Fibroblast of skin of abdomen (primary cell): ENCODE measurements at regions not wholly inside any gene's neighbourhood (a gene's known extent, or its start where the extent isn't known, plus 50 kb on each side); places are given as distances from the start of the nearest gene placed in this dataset.
A peak's percentile ranks its signal among the peaks of the same experiment; 100 is the strongest.
"Not testable (repeated sequence)": the region's sequence is repeated elsewhere in the genome, so short reads cannot be mapped to it uniquely, and the experiment has no call there.

Experiments
- DNase-seq: peaks from one replicate; pipeline ENCODE4 v3.0.0-alpha.2; 2013

GRCh38 chr20:40894237-40894630 lies 134.4 kb upstream of the TOP1 start:
- no peak for DNase-seq

DNA sequence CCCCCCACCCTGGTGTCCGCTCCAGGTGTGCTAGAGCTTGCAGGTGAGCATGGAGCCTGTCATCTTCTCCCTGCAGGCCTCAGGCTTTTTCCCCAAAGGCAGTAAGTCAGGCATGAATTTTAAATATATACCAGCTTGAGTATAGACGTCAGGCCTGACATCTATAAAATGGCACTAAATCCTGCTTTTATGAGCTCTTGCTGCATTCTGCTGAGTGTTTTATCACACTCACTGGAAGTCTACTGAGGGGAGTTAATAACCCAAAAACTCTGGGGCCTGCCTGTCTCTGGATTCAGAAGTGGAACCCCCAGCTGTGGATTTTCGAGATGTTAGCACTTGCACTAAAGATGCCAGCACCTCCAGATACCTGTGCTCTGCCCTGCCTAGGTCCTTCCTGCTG lies 133.4 kb upstream of the TOP1 start:
- no peak for DNase-seq

DNA sequence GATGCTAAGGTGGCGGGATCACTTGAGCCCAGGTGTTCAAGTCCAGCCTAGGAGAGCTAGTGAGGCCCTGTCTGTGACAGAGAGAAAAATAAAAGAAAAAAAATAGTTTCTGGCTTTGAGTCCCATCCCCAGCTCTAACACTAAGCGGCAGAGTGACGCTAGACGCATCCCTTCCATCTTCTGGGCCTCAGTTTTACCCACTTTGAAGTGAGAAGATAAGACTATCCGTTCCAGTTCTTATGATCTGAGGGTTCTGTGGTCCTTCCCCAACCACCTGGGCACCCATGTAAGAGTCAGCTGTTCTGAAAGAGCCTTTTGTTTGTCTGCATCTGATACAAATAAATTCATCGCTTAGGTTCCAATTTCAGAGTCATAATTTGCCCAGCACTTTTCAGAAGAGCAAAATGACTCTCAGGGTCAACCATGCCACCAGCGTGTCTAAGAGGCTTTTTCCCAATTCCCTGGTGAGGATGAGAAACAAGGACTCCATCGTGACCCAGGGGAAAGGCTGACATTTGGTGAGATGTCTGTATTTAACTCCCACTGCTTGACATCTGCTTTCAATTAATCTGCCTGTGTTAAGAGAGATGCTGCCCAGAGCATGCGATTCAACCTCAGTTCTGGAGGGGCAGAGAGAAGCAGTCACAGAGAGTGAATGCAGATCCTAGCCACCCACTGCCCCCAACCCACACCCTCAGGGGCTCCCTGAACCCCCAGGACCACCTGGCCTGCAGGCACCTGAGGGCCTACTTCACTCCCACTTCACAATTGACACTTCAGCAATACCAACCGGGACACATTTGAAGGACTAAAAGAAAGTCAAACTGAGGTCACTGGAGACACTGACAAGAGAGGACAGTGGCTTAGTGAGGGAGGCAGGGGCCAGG lies 131.6 kb upstream of the TOP1 start:
- peak; percentile 67 for DNase-seq

- no peak for DNase-seq
These were observed 129.3 kb upstream of the TOP1 start for GRCh38 chr20:40899344-40899743.

DNA sequence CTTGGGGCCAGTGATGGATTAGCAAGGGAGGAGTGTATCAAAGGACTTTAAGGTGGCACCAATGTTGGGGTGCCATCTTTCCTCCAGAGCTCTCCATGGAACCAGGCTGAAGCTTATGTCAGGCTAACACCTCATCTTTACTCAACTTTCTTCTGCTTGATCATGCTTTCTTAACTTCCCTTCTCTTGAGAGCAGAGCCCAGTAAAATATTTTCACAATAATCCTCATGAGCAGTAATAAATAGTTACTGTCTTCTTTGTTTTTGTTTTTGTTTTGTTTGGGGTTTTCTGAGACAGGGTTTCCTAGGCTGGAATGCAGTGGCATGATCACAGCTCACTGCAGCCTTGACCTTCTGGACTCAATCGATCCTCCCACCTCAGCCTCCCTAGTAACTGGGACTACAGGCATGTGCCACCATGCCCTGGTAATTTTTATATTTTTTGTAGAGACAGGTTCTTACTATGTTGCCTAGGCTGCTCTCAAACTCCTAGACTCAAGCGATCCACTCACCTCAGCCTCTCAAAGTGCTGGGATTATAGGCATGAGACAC lies 127.9 kb upstream of the TOP1 start:
- DNase-seq: no peak

- DNase-seq: no peak
These were observed 126.0 kb upstream of the TOP1 start for GRCh38 chr20:40902661-40903060.

GRCh38 chr20:40908309-40908708 lies 120.3 kb upstream of the TOP1 start:
- no peak for DNase-seq

DNA sequence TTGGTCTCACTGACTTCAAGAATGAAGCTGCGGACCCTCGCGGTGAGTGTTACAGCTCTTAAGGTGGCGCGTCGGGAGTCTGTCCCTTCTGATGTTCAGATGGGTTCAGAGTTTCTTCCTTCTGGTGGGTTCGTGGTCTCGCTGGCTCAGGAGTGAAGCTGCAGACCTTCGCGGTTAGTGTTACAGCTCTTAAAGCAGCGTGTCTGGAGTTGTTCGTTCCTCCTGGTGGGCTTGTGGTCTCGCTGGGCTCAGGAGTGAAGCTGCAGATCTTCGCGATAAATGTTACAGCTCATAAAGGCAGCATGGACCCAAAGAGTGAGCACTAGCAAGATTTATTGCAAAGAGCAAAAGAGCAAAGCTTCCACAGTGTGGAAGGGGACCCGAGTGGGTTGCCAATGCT lies 119.1 kb upstream of the TOP1 start:
- DNase-seq: not testable (repeated sequence)

GRCh38 chr20:40910436-40910835 lies 118.2 kb upstream of the TOP1 start:
- not testable (repeated sequence) for DNase-seq

GRCh38 chr20:40911152-40911551 lies 117.5 kb upstream of the TOP1 start:
- not testable (repeated sequence) for DNase-seq

- DNase-seq: no peak
These were observed 115.1 kb upstream of the TOP1 start for GRCh38 chr20:40913224-40914185.

- DNase-seq: no peak
These were observed 112.9 kb upstream of the TOP1 start for GRCh38 chr20:40915756-40916155.

DNA sequence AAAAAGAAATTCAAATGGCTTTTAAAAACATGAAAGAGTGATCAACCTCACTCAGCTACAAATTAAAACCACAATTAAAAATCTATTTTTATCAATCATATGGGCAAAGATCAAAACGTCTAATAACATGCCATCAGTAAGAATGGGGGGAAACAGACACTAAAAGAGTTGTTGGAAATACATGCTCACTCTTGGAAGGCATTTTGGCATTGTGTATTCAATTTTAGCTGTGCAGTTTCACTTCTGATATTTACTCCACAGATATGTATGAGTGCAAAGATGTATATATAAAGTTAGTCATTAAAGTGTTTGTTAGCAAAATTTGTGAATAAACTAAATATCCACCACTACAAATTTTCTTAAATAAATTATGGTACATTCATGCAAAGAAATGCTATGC lies 112.3 kb upstream of the TOP1 start:
- DNase-seq: no peak

DNA sequence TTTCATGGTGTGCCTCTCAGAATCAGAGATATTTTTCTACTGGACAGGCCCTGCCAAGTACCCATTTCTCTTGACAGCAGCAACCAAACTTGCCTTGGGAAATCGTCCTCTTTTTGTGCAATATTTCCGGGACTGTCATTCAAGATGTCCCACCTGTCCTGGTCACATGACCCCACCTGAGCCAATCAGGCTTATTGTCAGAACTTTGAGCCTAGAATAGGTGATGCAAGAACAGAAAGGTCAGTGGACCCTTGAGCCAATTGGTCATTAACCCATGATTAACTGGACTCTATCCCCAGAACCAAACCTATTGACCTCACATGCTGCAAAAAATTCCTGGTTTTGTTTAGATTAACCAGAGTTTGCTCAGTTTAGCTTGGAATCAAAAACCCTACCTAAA lies 108.3 kb upstream of the TOP1 start:
- no peak for DNase-seq

- no peak for DNase-seq
These were observed 105.8 kb upstream of the TOP1 start for GRCh38 chr20:40922865-40923264.

DNA sequence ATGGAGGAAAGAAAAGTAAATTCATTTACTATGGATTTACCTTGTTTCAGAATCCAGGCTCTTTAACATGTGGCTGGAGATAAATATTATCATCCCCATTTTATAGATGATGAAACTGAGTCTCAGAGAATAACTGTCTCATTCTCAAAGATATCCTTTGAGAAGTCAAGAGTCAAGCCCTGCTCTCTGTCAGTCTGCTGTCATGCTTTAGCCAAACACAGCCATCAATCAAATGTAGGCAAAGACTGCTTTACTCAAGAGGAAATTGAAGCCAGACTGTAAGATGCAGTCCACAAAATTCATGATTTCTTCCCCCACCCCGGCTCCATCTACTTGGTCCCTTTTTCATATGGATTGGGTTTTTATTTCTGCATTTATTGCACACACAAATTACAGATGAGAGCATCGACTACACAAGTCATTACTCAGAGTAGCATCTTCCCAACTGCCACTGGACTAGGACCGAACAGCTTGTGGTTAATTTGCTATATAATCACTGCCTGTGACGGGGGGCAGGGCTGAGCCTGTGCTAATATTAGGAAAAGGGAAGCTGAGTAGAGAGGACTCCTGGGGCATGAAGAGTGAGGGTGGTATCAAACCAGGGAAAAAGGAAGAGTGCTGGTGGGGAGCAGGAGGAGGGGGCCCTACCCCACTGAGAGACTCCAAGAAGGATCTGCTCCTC lies 102.7 kb upstream of the TOP1 start:
- DNase-seq: no peak

DNA sequence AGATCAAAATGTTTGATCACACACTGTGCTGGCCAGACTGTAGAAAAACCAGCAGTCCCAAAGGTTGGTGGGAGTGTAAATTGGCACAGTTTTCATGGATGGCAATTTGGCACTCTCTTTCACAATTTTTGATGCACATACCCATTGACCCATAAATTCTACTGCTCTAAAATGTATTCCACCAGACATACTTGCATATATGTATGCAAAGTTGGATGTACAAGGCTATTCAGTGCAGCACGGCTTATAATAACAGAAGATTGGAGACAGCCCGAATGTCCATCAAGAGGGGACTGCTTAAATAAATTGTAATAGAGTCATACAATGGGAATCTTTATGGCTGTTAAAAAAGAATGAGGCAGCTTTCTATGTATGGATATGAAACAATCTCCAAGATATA lies 101.7 kb upstream of the TOP1 start:
- no peak for DNase-seq

- no peak for DNase-seq
These were observed 98.1 kb upstream of the TOP1 start for GRCh38 chr20:40930561-40930960.

- DNase-seq: no peak
These were observed 97.1 kb upstream of the TOP1 start for GRCh38 chr20:40931410-40932044.

GRCh38 chr20:40932436-40932835 lies 96.2 kb upstream of the TOP1 start:
- no peak for DNase-seq

GRCh38 chr20:40933758-40934157 lies 94.9 kb upstream of the TOP1 start:
- DNase-seq: no peak

GRCh38 chr20:40938020-40938419 lies 90.6 kb upstream of the TOP1 start:
- DNase-seq: no peak
